Endodermal cell (in vitro differentiated cells): ENCODE measurements at regions not wholly inside any gene's neighbourhood (a gene's known extent, or its start where the extent isn't known, plus 50 kb on each side); places are given as distances from the start of the nearest gene placed in this dataset.
"Not testable (repeated sequence)": the region's sequence is repeated elsewhere in the genome, so short reads cannot be mapped to it uniquely, and the experiment has no call there.

Source experiments
- DNase-seq: peaks from one replicate; pipeline ENCODE4 v3.0.0-alpha.2; 2017
- H3K27ac ChIP-seq: 2 replicates; pipeline ENCODE4 v1.5.1; 2013; ENCODE audit warnings: mild to moderate bottlenecking, low read depth, low read length, moderate library complexity
- H3K27me3 ChIP-seq: 2 replicates; pipeline ENCODE4 v1.6.1; 2013; ENCODE audit warnings: mild to moderate bottlenecking, low read length, moderate library complexity; ENCODE audit not compliant: insufficient read depth, control insufficient read depth, poor library complexity, severe bottlenecking
- H3K36me3 ChIP-seq: 2 replicates; pipeline ENCODE4 v1.7.0; 2013; ENCODE audit warnings: mild to moderate bottlenecking, low read length, moderate library complexity; ENCODE audit not compliant: control insufficient read depth, insufficient read depth
- H3K4me1 ChIP-seq: one replicate; pipeline ENCODE4 v1.7.0; 2013; ENCODE audit warnings: low read length; ENCODE audit not compliant: control insufficient read depth, insufficient read depth
- H3K4me3 ChIP-seq: 2 replicates; pipeline ENCODE4 v1.5.1; 2013; ENCODE audit warnings: mild to moderate bottlenecking, low read length, moderate library complexity
- H3K9ac ChIP-seq: 2 replicates; pipeline ENCODE4 v1.6.1; 2013; ENCODE audit warnings: mild to moderate bottlenecking, low read length, moderate library complexity; ENCODE audit not compliant: poor library complexity, severe bottlenecking; ENCODE audit errors: extremely low read depth
- H3K9me3 ChIP-seq: 2 replicates; pipeline ENCODE4 v1.6.1; 2013; ENCODE audit warnings: mild to moderate bottlenecking, low read length, moderate library complexity; ENCODE audit not compliant: control insufficient read depth
- H3K27ac Mint-ChIP-seq: 2 replicates; pipeline ENCODE4 v1.8.0; 2020; ENCODE audit warnings: mixed read lengths
- H3K27me3 Mint-ChIP-seq: 2 replicates; pipeline ENCODE4 v1.8.0; 2021; ENCODE audit warnings: mild to moderate bottlenecking, mixed read lengths; ENCODE audit not compliant: insufficient read depth
- H3K36me3 Mint-ChIP-seq: 2 replicates; pipeline ENCODE4 v1.8.0; 2020; ENCODE audit warnings: low read depth, mixed read lengths
- H3K4me1 Mint-ChIP-seq: 2 replicates; pipeline ENCODE4 v1.8.0; 2020; ENCODE audit warnings: mixed read lengths
- H3K4me3 Mint-ChIP-seq: 2 replicates; pipeline ENCODE4 v1.8.0; 2020; ENCODE audit warnings: mild to moderate bottlenecking, moderate library complexity, mixed read lengths
- H3K9me3 Mint-ChIP-seq: 2 replicates; pipeline ENCODE4 v1.8.0; 2020; ENCODE audit warnings: mild to moderate bottlenecking, mixed read lengths
- CTCF ChIP-seq: fragments of 200-600 bp; sonication (generic); conservative IDR thresholded peaks from 2 replicates; pipeline ENCODE4 v1.5.0; 2021; ENCODE audit warnings: antibody characterized with exemption, mild to moderate bottlenecking
- WGBS, 2 experiments: methylation state at CpG; one replicate each; pipeline versions ENCODE4 v1.1.5 to v1.1.7; 2013; ENCODE audit warnings: missing lambda C conversion rate in 2 of 2, mixed read lengths in 1 of 2; ENCODE audit not compliant: insufficient coverage in 1 of 2, insufficient read length in 1 of 2; 5-methylcytosine and 5-hydroxymethylcytosine counted together

- not testable (repeated sequence) for H3K9ac ChIP-seq, H3K27me3 ChIP-seq, H3K4me1 ChIP-seq, H3K36me3 Mint-ChIP-seq, H3K4me3 Mint-ChIP-seq, H3K27ac Mint-ChIP-seq, H3K4me1 Mint-ChIP-seq, H3K27ac ChIP-seq, H3K27me3 Mint-ChIP-seq, H3K36me3 ChIP-seq, H3K4me3 ChIP-seq
- peaks cover 35% of the 10 kb centered on the region for H3K9me3 ChIP-seq
- WGBS, 2 experiments, result 93% methylated on average over 2 of the region's 2 CpGs; no CpG with 5 or more reads in 1 of the 2 experiments
- peak; percentile 49 for TF ChIP-seq CTCF
- peak; percentile 74 for DNase-seq
- peaks cover 60% of the 10 kb centered on the region for H3K9me3 Mint-ChIP-seq
Observed at GRCh38 chr3:91348064-91348463, 2240.6 kb downstream of the EPHA3 start.

GRCh38 chr3:91349072-91349471 lies 2241.7 kb downstream of the EPHA3 start:
- H3K9me3 ChIP-seq, result peaks cover 29% of the 10 kb centered on the region
- H3K4me3 ChIP-seq, H3K27me3 Mint-ChIP-seq, H3K4me3 Mint-ChIP-seq, DNase-seq, H3K4me1 ChIP-seq, H3K36me3 Mint-ChIP-seq, H3K27ac Mint-ChIP-seq, H3K4me1 Mint-ChIP-seq, H3K9ac ChIP-seq, H3K36me3 ChIP-seq, H3K27me3 ChIP-seq, H3K27ac ChIP-seq: not testable (repeated sequence)
- H3K9me3 Mint-ChIP-seq, result peaks cover 57% of the 10 kb centered on the region
- WGBS, 2 experiments, result 71% methylated on average over 1 of the region's 1 CpG; no CpG with 5 or more reads in 1 of the 2 experiments

- not testable (repeated sequence) for H3K27ac Mint-ChIP-seq, H3K27ac ChIP-seq, H3K9ac ChIP-seq, H3K36me3 ChIP-seq, DNase-seq, H3K27me3 Mint-ChIP-seq, H3K36me3 Mint-ChIP-seq, H3K27me3 ChIP-seq, H3K4me3 ChIP-seq, H3K4me1 ChIP-seq, H3K4me1 Mint-ChIP-seq, H3K4me3 Mint-ChIP-seq
- H3K9me3 ChIP-seq, result peaks cover 41% of the 10 kb centered on the region
- peaks cover 62% of the 10 kb centered on the region for H3K9me3 Mint-ChIP-seq
Observed at GRCh38 chr3:91352161-91352560, 2244.7 kb downstream of the EPHA3 start.

- DNase-seq, H3K27ac ChIP-seq, H3K9ac ChIP-seq, H3K4me3 Mint-ChIP-seq, H3K4me1 Mint-ChIP-seq, H3K27ac Mint-ChIP-seq, H3K36me3 ChIP-seq, H3K4me3 ChIP-seq, H3K36me3 Mint-ChIP-seq, H3K27me3 ChIP-seq, H3K27me3 Mint-ChIP-seq, H3K4me1 ChIP-seq: not testable (repeated sequence)
- H3K9me3 Mint-ChIP-seq, result peaks cover 59% of the 10 kb centered on the region
- H3K9me3 ChIP-seq, result peaks cover 68% of the 10 kb centered on the region
Observed at GRCh38 chr3:91359278-91359677, 2251.9 kb downstream of the EPHA3 start.

GRCh38 chr3:91383100-91383894 lies 2275.9 kb downstream of the EPHA3 start:
- not testable (repeated sequence) for H3K4me1 ChIP-seq, H3K9ac ChIP-seq, H3K36me3 Mint-ChIP-seq, H3K4me1 Mint-ChIP-seq, H3K27ac Mint-ChIP-seq, H3K27ac ChIP-seq, H3K27me3 ChIP-seq, H3K4me3 ChIP-seq, H3K36me3 ChIP-seq, H3K4me3 Mint-ChIP-seq, H3K9me3 ChIP-seq, DNase-seq, H3K27me3 Mint-ChIP-seq
- WGBS, 2 experiments, result 69 to 100% methylated on average over 1 to 5 of the region's 5 CpGs
- H3K9me3 Mint-ChIP-seq, result peaks cover 59% of the 10 kb centered on the region

- peaks cover 13% of the 10 kb centered on the region for H3K9me3 ChIP-seq
- H3K4me3 ChIP-seq, H3K27ac ChIP-seq, H3K27ac Mint-ChIP-seq, H3K36me3 ChIP-seq, H3K4me3 Mint-ChIP-seq, H3K27me3 ChIP-seq, H3K27me3 Mint-ChIP-seq, H3K4me1 ChIP-seq, H3K9ac ChIP-seq, H3K36me3 Mint-ChIP-seq, H3K4me1 Mint-ChIP-seq: not testable (repeated sequence)
- WGBS, 2 experiments, result 73% methylated on average over 4 of the region's 4 CpGs; no CpG with 5 or more reads in 1 of the 2 experiments
- H3K9me3 Mint-ChIP-seq, result peaks cover 53% of the 10 kb centered on the region
- peak; percentile 56 for DNase-seq
Observed at GRCh38 chr3:91403938-91404337, 2296.5 kb downstream of the EPHA3 start.
